OCI-LY7 (cell line): ENCODE measurements at regions not wholly inside any gene's neighbourhood (a gene's known extent, or its start where the extent isn't known, plus 50 kb on each side); places are given as distances from the start of the nearest gene placed in this dataset.

Experiments
- BruUV-seq: library from RNA; stranded (reverse); fragments of 400-500 nt; replicated peaks from 2 replicates; lab custom pipeline; 2021; lab: Mats Ljungman, UMichigan
- CTCF ChIA-PET: fragments of 300-600 bp; sonication (Branson Sonifier 250); formaldehyde crosslinking; loops from one replicate; lab custom pipeline; 2022; ENCODE audit warnings: antibody characterized with exemption; ENCODE audit not compliant: unreplicated experiment; lab: Charles Lee
- POLR2A ChIA-PET: fragments of 300-600 bp; sonication (Branson Sonifier 250); formaldehyde crosslinking; loops from one replicate; lab custom pipeline; 2022; ENCODE audit warnings: antibody characterized with exemption; lab: Charles Lee
- DNase-seq: peaks from one replicate; pipeline ENCODE4 v3.0.0-alpha.2; 2015; ENCODE audit warnings: low spot score
- H2AFZ ChIP-seq: fragments of 200-600 bp; sonication (generic), shearing (Covaris generic); 2 replicates; pipeline ENCODE4 v1.6.1; 2014; ENCODE audit warnings: mild to moderate bottlenecking, antibody characterized with exemption, low read length, moderate library complexity
- H3K27ac ChIP-seq: fragments of 200-600 bp; sonication (generic); 2 replicates; pipeline ENCODE4 v1.5.1; 2014; ENCODE audit warnings: mixed run types, low read depth, mild to moderate bottlenecking, moderate library complexity, low read length, inconsistent platforms; ENCODE audit not compliant: poor library complexity, severe bottlenecking
- H3K36me3 ChIP-seq: fragments of 200-600 bp; sonication (generic); 2 replicates; pipeline ENCODE4 v1.6.1; 2014; ENCODE audit warnings: mild to moderate bottlenecking, antibody characterized with exemption, low read length, moderate library complexity, mixed read lengths; ENCODE audit not compliant: insufficient read depth
- H3K4me1 ChIP-seq: fragments of 200-600 bp; sonication (generic); 2 replicates; pipeline ENCODE4 v1.5.1; 2014; ENCODE audit warnings: mild to moderate bottlenecking, low read length; ENCODE audit not compliant: insufficient read depth, poor library complexity, severe bottlenecking
- H3K4me2 ChIP-seq: fragments of 200-600 bp; sonication (generic); 2 replicates; pipeline ENCODE4 v1.6.1; 2014; ENCODE audit warnings: mild to moderate bottlenecking, low read length
- H3K4me3 ChIP-seq: fragments of 200-600 bp; sonication (generic); 2 replicates; pipeline ENCODE4 v1.5.1; 2014; ENCODE audit warnings: mild to moderate bottlenecking, low read depth, low read length; ENCODE audit not compliant: poor library complexity, severe bottlenecking
- H3K79me2 ChIP-seq: fragments of 200-600 bp; sonication (generic); 2 replicates; pipeline ENCODE4 v1.6.1; 2016; ENCODE audit warnings: low read depth, mild to moderate bottlenecking, low read length, moderate library complexity, mixed read lengths; ENCODE audit not compliant: insufficient read depth
- H3K9me2 ChIP-seq: fragments of 200-600 bp; sonication (generic); 2 replicates; pipeline ENCODE4 v1.6.1; 2016; ENCODE audit warnings: mild to moderate bottlenecking, low read length, mixed read lengths; ENCODE audit not compliant: insufficient read depth
- H3K9me3 ChIP-seq: fragments of 200-600 bp; sonication (generic); 2 replicates; pipeline ENCODE4 v1.6.1; 2014; ENCODE audit warnings: mild to moderate bottlenecking, mixed run types, low read length, mixed read lengths
- H4K20me1 ChIP-seq: fragments of 200-600 bp; sonication (generic); 2 replicates; pipeline ENCODE4 v1.6.1; 2014; ENCODE audit warnings: mild to moderate bottlenecking, antibody characterized with exemption, low read length, moderate library complexity, mixed read lengths; ENCODE audit not compliant: insufficient read depth
- CTCF ChIP-seq: fragments of 200-600 bp; sonication (generic); conservative IDR thresholded peaks from 2 replicates; pipeline ENCODE4 v1.5.1; 2014; ENCODE audit warnings: mild to moderate bottlenecking, antibody characterized with exemption, low read length, moderate library complexity, mixed read lengths
- EZH2phosphoT487 ChIP-seq: fragments of 200-600 bp; sonication (generic); IDR thresholded peaks from 2 replicates; pipeline ENCODE4 v1.6.1; 2018; ENCODE audit warnings: low read depth, borderline replicate concordance, mild to moderate bottlenecking, mixed run types, antibody characterized with exemption, low read length, moderate library complexity, mixed read lengths
- intact Hi-C: fragments of 100-400 bp; cut with micrococcal nuclease; formaldehyde crosslinking; loops from one replicate; pipeline ENCODE4 v1.10.0; 2022; ENCODE audit not compliant: unreplicated experiment

DNA sequence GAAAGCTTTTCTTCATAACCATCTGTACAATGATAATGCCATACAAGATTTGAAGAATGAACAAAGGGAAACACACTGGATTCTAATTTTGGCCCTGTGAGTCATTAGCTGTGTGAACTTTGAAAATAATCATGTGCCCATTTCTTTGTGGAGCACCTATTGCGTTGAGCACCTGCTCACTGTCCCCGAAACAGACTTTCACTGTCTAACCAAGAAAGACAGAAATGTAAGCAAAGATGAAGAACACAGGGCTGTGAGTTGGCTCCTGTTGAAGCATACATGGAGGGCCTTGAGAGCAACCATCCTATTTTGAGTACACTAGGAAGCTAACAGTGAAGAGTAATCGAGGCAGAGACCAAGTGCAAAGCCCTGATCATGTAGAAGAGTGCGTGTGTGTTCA, 118.4 kb upstream of the SLC25A13 start:
- Histone ChIP-seq H3K4me3 (no peak overlapping the region), H3K36me3 (no peaks in the 10 kb centered on the region), H3K79me2 (no peaks in the 10 kb centered on the region), H3K9me3 (no peaks in the 10 kb centered on the region), H2AFZ (no peak overlapping the region), H3K4me2 (no peak overlapping the region), H3K9me2 (no peaks in the 10 kb centered on the region), H3K27ac (no peak overlapping the region), H4K20me1 (no peaks in the 10 kb centered on the region), H3K4me1 (no peaks in the 10 kb centered on the region)
- no peak for TF ChIP-seq CTCF
- TF ChIP-seq EZH2phosphoT487 = no peak
- intact Hi-C loops = no loop called here
- ChIA-PET POLR2A (interaction anchor here (1.1 kb wide), 1 partner anchor 10 kb away, joined by 3 read pairs; no protein-coding TSS in a partner anchor), CTCF (no interaction called here)
- BruUV-seq = no TSS peak
- DNase-seq = no peak

GRCh38 chr7:96436880-96437279, 115.0 kb upstream of the SLC25A13 start:
- POLR2A ChIA-PET = interaction anchor here (0.6 kb wide), 1 partner anchor 10 kb away, joined by 3 read pairs; no protein-coding TSS in a partner anchor
- H3K79me2 ChIP-seq = no peaks in the 10 kb centered on the region
- intact Hi-C loops = no loop called here
- H4K20me1 ChIP-seq = no peaks in the 10 kb centered on the region
- H3K9me3 ChIP-seq = no peaks in the 10 kb centered on the region
- H3K9me2 ChIP-seq = no peaks in the 10 kb centered on the region
- no peak overlapping the region for H3K4me3 ChIP-seq
- no peak overlapping the region for H2AFZ ChIP-seq
- H3K4me1 ChIP-seq = no peaks in the 10 kb centered on the region
- TF ChIP-seq EZH2phosphoT487 (no peak), CTCF (no peak)
- no peak overlapping the region for H3K27ac ChIP-seq
- DNase-seq = no peak
- CTCF ChIA-PET = no interaction called here
- no peak overlapping the region for H3K4me2 ChIP-seq
- no TSS peak for BruUV-seq
- H3K36me3 ChIP-seq = no peaks in the 10 kb centered on the region

DNA sequence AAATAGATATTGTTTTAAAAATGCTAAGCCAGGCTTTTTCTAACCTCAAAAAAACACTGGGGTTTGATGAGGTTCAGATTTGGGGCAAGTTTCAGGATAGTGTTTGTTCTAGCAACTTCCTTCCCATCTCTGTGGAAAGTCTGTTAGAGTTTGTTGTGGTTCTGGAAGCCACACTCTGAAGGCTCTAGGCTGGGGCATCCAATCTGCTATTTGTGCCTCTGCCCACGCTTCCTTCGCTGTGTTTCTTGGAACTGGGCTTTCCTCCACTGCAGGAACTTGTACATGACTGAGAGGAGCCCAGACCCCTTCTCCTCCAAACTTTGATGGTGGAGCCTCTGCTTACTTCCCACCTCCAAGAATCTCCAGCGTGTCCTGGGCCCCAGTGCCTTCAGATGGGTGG, 108.5 kb upstream of the SLC25A13 start:
- no peaks in the 10 kb centered on the region for H3K36me3 ChIP-seq
- POLR2A ChIA-PET = interaction anchor here (0.7 kb wide), 1 partner anchor 1249 kb away, joined by 3 read pairs; no protein-coding TSS in a partner anchor
- no peaks in the 10 kb centered on the region for H3K9me3 ChIP-seq
- no peak for TF ChIP-seq CTCF
- no peak for TF ChIP-seq EZH2phosphoT487
- no peaks in the 10 kb centered on the region for H3K79me2 ChIP-seq
- H3K4me2 ChIP-seq = no peak overlapping the region
- no TSS peak for BruUV-seq
- H3K4me1 ChIP-seq = no peaks in the 10 kb centered on the region
- no peaks in the 10 kb centered on the region for H4K20me1 ChIP-seq
- DNase-seq = no peak
- CTCF ChIA-PET = no interaction called here
- no peaks in the 10 kb centered on the region for H3K9me2 ChIP-seq
- intact Hi-C loops = no loop called here
- H3K27ac ChIP-seq = no peak overlapping the region
- H2AFZ ChIP-seq = no peak overlapping the region
- H3K4me3 ChIP-seq = no peak overlapping the region
